ENCODE measurements at regions not wholly inside any gene's neighbourhood (a gene's known extent, or its start where the extent isn't known, plus 50 kb on each side); places are given as distances from the start of the nearest gene placed in this dataset.

DNA sequence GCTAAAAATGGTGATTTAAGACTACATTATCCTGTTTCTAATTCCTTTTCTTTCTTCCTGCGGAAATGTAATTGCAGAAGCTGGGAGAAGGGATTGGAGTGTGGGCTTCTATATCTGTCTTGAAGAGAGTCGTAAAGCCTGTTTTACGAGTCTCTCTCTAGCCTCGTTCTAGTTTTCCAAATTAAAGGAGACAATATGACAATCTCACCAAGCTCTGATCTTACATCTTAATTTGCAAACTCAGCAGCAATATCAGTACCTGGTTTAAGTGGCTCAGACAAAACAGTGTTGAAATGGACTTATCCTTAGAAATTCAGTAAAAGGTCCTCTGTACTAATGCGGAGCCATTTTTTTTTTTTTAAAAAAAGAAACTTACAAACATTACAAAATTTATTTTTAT, 349.5 kb upstream of the HAND2 start:
- TF ChIP-seq, protein P1, sequence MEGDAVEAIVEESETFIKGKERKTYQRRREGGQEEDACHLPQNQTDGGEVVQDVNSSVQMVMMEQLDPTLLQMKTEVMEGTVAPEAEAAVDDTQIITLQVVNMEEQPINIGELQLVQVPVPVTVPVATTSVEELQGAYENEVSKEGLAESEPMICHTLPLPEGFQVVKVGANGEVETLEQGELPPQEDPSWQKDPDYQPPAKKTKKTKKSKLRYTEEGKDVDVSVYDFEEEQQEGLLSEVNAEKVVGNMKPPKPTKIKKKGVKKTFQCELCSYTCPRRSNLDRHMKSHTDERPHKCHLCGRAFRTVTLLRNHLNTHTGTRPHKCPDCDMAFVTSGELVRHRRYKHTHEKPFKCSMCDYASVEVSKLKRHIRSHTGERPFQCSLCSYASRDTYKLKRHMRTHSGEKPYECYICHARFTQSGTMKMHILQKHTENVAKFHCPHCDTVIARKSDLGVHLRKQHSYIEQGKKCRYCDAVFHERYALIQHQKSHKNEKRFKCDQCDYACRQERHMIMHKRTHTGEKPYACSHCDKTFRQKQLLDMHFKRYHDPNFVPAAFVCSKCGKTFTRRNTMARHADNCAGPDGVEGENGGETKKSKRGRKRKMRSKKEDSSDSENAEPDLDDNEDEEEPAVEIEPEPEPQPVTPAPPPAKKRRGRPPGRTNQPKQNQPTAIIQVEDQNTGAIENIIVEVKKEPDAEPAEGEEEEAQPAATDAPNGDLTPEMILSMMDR (IDR thresholded peaks at IDR 0.05) = no peak
- no peak for TF ChIP-seq POLR2A (IDR thresholded peaks at IDR 0.05)

All from body of pancreas (tissue), 4 donors.